GM21737 (cell line): ENCODE measurements at regions not wholly inside any gene's neighbourhood (a gene's known extent, or its start where the extent isn't known, plus 50 kb on each side); places are given as distances from the start of the nearest gene placed in this dataset.
"Not testable (repeated sequence)": the region's sequence is repeated elsewhere in the genome, so short reads cannot be mapped to it uniquely, and the experiment has no call there.

ENCODE experiments used
- ATAC-seq: cut with Tn5 transposase; IDR thresholded peaks from one replicate; pipeline ENCODE4 v1.9.1; 2021; ENCODE audit warnings: mild to moderate bottlenecking, moderate library complexity; ENCODE audit not compliant: unreplicated experiment

DNA sequence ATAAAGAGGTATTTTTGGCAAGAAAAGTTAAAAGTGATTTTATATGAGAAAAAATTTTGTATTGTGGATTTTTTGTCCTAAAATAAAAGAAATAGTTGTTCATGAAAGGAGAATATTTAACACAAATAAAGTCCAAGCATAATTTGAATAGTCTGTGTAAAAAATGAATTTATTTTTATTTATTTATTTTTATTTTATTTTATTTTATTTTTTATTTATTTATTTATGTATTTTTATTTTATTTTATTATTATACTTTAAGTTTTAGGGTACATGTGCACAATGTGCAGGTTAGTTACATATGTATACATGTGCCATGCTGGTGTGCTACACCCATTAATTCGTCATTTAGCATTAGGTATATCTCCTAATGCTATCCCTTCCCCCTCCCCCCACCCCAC lies 948.9 kb upstream of the ADGRB3 start:
- not testable (repeated sequence) for ATAC-seq

- no peak for ATAC-seq
These were observed 951.1 kb upstream of the ADGRB3 start for GRCh38 chr6:67683960-67684359.

DNA sequence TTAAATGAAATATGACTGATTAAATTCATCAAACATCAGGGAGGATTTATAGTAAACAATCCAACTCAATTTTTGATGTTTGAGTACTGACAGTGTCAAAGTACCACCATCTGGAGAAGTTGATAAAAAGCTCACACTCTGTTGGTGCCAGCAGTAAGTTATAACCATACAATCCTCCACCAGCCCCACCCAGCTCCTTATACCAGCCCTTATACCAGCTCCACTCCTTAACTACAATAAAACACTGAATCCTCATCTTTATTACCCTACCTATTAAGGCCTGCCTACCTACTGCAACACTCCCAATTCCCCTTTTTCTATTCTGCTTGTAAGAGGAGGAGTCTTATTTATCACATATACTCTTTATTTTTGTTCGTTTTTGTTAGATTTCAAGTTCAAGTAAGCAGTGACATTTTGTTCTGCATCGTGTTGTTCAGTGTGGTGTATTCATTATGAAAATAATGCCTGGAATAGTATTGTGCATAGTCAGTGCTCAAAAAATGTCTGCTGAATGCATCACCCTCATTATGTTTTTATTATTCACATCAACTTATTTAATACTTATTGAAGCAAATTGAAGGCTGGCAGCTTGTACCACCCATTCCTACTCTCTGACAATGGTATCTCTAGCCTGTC lies 954.7 kb upstream of the ADGRB3 start:
- no peak for ATAC-seq

DNA sequence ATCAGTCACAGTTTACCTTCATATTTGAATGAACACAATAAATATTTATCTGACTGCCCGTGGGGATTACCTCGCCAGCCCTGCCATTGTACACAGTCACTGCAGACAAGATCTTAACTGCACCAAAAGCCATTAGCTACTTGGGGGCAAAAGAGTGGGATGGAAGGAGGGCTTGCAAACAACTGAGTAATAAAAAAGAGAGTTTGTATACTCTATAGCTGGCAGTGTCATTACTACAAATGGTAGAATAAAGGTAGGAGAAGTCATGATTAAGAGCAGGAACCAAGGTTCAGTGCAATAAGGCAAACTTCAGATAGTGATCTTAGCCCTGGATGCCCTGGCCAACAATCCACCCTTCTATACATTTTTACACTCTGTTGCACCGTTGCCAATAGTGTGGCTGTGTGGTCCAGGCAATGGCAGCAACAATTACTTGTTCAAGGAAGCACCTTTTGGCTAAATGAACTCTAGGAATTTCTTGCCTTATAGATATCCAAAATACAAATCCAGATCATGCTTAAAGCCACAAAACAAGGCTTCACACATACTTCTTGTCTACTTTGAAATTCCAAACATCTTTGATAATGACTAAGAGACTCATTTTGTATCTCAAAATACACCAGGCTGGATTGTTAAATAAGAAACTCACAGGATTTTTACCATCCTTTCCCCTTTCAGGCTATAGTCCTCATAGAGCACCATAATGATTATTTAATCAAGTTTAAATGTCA lies 955.4 kb upstream of the ADGRB3 start:
- ATAC-seq: no peak

- no peak for ATAC-seq
These were observed 958.2 kb upstream of the ADGRB3 start for GRCh38 chr6:67676892-67677291.

- ATAC-seq: no peak
These were observed 967.3 kb upstream of the ADGRB3 start for GRCh38 chr6:67667637-67668422.

DNA sequence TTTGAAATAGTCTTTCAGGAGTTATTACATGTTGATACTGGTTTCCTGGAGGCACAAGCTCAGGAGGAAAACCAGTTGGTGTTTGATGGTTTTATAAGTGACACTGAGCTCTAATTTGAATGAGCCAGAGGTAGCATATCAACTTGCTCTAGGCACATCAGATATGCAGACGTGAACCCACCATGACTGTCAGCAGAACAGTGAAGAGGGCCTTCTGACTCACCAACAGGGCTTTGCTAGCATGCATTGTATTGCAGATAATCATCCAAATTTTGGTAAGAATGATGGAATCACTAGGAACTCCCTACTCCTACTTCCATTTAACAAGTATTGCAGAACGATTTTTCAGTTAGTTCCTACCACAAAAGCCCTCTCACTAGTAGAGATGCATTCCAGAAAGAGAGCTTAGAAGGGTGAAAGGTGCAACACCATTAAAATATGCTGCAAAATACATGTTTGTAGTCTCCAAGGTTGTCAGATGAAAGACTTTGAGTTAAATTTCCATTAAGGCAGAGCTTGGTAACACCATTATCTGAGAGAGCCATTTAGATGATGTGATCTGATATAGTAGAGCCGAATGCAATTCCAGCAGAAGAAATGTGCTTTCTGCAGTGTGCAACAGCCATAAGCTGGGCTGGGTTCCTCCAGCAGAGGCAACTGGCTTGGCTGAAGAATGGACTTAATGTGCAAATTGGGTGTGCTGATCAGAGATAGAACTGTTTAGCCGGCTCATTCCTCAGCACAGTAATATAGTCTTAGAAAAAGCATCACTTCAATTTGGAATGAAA lies 968.7 kb upstream of the ADGRB3 start:
- ATAC-seq: no peak

- no peak for ATAC-seq
These were observed 970.1 kb upstream of the ADGRB3 start for GRCh38 chr6:67664942-67665341.

DNA sequence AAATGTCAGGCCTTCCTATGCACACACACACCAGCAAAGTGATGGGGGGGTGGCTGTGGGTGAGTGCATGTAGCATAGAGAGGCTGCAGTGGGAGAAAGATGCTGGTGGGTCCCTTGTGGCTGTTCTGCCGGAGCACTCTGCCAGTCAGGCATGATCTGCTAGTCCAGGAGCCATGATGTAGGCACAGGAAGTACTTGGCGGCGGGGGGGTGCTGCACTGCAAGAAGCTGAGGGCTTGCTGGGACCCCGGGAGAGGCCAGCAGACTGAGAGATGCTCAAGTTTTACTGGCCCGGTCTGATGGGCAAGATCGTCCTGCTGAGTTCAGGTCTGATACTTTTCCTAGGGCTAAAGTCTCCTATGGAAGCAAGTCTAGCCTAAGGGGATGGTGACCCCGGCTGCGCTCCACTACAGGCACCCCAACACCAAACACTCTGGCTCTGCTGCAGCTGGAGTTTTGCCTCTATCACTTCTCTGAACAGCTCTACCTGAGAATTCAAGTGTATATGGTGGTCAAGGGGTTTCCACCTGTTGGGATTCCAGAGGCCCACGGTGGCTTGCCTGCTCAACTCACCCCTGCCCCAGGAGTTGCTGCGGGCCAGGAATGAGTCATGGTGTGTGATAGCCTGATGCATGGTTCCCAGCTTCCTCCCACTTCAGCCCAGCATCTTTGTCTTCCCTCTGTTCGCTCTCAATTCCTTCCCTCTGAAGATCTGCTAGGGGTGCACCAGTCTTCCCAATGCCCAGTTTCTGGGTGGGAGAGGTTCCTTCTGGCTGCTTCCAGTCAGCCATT lies 971.8 kb upstream of the ADGRB3 start:
- ATAC-seq: no peak

GRCh38 chr6:67653561-67653960 lies 981.5 kb upstream of the ADGRB3 start:
- no peak for ATAC-seq

DNA sequence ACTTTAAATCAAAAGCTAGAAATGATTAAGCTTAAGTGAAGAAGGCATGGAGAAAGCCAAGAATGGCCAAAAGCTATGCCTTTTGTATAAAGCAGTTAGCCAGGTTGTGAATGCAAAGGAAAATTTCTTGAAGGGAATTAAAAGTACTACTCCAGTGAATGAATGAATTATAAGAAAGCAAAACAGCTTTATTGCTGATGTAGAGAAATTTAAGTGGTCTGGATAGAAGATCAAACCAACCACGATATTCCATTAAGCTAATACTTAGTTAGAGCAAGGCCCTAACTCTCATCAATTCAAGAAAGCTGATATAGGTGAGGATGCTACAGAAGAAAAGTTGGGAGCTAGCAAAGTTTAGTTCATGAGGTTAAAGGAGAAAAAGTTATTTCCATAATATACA lies 988.5 kb upstream of the ADGRB3 start:
- ATAC-seq: no peak

GRCh38 chr6:67643281-67643680 lies 991.8 kb upstream of the ADGRB3 start:
- ATAC-seq: no peak

DNA sequence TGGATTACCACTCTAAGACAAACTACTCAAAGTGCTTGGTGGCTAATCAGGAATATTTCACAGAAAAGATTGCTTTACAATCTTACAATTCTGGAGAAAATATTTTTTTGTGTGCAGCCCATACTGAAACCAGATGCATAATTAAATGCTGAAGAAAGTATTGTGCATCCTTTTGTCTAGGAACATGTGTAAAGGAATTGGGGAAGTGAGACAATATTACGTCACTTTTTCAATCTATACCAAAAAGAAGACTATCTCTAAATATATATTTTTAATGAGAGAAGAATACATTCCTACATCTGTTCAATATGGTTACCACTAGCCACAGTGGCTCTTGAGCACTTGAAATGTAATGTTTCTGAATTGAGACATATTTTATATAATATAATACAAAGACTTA lies 992.5 kb upstream of the ADGRB3 start:
- no peak for ATAC-seq

DNA sequence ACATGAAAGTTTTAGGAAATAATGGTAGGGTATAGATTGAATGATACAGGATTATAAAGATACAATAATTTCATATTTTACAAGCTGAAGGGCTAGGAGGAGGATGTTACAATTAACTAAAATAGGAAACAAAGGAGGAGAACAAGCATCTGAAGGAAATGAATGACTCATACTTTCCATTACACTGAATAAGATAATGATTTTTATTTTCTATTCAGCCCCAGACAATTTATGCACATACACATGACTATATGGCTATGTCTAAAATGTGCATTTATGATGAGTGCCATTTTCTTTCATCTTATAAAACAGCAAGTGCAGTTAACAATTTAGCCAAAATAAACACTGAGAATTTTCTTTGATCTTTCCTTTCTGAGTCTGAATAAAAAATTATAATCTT lies 994.6 kb upstream of the ADGRB3 start:
- ATAC-seq: no peak

DNA sequence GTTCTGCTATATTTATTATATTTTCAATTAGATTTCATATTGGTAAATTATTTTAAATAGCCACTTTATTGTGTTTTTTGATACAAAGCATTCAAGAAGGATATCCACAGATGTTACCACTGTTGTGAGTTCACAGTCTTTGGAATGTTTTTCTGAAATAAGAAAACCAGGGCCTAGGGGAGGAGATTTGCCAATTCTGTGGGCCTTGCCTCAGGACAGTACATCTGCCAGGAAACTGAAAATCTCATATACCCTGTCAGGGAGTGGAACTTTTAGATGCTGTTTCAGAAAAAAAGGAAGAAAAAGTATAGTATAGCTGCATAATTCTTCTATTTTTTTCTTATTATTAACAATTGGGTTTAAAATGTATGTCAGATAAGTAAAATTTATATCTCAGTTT lies 995.9 kb upstream of the ADGRB3 start:
- no peak for ATAC-seq

DNA sequence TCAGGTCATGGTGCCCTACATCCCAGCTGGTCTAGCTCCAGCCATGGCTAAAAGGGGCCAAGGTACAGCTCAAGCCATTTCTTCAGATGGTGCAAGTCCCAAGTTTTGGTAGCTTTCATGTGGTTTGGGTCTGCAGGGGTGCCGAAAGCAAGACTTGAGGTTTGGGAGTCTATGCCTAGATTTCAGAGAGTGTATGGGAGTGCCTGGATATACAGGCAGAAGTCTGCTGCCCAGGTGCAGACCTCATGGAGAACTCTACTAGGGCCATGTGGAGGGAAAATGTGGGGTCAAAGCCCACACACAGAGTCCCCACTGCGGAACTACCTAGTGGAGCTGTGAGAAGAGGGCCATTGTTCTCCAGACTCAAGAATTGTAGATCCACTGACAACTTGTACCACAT lies 1000.9 kb upstream of the ADGRB3 start:
- no peak for ATAC-seq

DNA sequence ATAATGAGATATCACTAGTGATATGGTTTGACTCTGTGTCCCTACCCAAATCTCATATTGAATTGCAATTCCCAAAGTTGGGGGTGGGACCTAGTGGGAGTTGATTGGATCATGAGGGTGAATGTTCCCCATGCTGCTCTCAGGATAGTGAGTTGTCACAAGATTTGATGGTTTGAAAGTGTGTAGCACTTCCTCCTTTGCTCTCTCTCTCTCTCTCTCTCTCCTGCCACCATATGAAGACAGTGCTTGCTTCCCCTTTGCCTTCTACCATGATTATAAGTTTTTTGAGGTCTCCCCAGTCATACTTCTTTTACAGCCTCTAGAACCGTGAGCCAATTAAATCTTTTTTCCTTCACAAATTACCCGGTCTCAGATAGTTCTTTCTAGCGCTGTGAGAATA lies 1002.0 kb upstream of the ADGRB3 start:
- no peak for ATAC-seq

DNA sequence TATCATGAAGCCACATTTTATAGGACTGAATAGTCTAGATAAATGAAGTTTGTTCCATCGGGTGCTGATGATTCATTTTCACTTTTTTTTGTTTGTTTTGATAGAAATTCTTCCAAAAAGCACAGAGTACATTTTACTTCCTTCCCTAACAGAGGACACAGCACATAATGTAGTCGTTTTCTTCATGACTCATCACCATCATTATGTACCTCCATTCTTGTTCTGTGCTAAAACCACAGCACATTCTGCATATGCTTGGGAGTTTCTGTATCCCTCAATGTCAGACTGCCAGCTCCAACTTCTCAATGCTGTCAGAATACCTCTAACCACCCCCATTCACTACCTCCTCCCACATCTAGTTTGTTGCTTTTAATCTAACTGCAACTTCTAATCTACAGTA lies 1004.9 kb upstream of the ADGRB3 start:
- ATAC-seq: no peak

DNA sequence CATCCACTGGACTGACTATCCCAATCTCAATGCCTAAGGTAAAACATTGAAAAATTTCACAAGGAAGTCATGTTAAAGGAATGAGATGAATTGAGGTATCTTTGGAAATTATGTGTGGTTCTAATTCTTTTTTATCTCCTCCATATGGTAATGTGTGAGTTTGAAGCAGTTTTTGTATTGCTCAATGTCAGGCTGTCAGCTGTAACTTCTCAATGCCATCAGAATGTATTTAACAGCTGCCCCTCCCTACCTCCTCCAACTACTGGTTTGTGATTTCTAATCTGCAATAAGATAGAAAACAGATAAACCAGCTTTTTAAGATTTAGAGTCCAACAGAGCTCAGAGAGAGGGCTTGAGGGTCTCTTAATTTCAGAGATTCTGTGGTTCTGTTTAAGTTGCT lies 1005.8 kb upstream of the ADGRB3 start:
- no peak for ATAC-seq

GRCh38 chr6:67615796-67616195 lies 1019.3 kb upstream of the ADGRB3 start:
- ATAC-seq: no peak
